ENCODE measurements at regions not wholly inside any gene's neighbourhood (a gene's known extent, or its start where the extent isn't known, plus 50 kb on each side); places are given as distances from the start of the nearest gene placed in this dataset.

GRCh38 chr7:432256-432655 is 87.4 kb downstream of the PDGFA start:
- TF ChIP-seq CTCF (IDR thresholded peaks at IDR 0.05; ENCODE audit: poor library complexity) = no peak
- no peak for TF ChIP-seq EZH2phosphoT487 (IDR thresholded peaks at IDR 0.05; ENCODE audit: low read depth, severe bottlenecking, unreplicated experiment)
- no peak for TF ChIP-seq EZH2 (IDR thresholded peaks at IDR 0.05; ENCODE audit: borderline replicate concordance)

All from hepatocyte (in vitro differentiated cells).